D721Med (cell line): ENCODE measurements at regions not wholly inside any gene's neighbourhood (a gene's known extent, or its start where the extent isn't known, plus 50 kb on each side); places are given as distances from the start of the nearest gene placed in this dataset.

ENCODE experiments used
- DNase-seq: peaks from one replicate; pipeline ENCODE4 v3.0.0; 2011; ENCODE audit warnings: low spot score; ENCODE audit not compliant: insufficient read length
- FAIRE-seq: peaks from 2 replicates; lab custom pipeline; 2011; peaks lifted over from hg19 to GRCh38; lab: Jason Lieb, UNC
- TF ChIP-seq, protein P1 (sequence below): IDR thresholded peaks from 2 replicates; pipeline ENCODE4 v1.5.1; 2012; ENCODE audit warnings: mild to moderate bottlenecking, control low read depth; ENCODE audit not compliant: insufficient read depth; ENCODE audit errors: missing control alignments

- FAIRE-seq, result no peak
- no peak for DNase-seq
- TF ChIP-seq, protein P1, sequence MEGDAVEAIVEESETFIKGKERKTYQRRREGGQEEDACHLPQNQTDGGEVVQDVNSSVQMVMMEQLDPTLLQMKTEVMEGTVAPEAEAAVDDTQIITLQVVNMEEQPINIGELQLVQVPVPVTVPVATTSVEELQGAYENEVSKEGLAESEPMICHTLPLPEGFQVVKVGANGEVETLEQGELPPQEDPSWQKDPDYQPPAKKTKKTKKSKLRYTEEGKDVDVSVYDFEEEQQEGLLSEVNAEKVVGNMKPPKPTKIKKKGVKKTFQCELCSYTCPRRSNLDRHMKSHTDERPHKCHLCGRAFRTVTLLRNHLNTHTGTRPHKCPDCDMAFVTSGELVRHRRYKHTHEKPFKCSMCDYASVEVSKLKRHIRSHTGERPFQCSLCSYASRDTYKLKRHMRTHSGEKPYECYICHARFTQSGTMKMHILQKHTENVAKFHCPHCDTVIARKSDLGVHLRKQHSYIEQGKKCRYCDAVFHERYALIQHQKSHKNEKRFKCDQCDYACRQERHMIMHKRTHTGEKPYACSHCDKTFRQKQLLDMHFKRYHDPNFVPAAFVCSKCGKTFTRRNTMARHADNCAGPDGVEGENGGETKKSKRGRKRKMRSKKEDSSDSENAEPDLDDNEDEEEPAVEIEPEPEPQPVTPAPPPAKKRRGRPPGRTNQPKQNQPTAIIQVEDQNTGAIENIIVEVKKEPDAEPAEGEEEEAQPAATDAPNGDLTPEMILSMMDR, result no peak
Measured at GRCh38 chr11:31912808-31913207, 101.7 kb upstream of the PAX6 start.

DNA sequence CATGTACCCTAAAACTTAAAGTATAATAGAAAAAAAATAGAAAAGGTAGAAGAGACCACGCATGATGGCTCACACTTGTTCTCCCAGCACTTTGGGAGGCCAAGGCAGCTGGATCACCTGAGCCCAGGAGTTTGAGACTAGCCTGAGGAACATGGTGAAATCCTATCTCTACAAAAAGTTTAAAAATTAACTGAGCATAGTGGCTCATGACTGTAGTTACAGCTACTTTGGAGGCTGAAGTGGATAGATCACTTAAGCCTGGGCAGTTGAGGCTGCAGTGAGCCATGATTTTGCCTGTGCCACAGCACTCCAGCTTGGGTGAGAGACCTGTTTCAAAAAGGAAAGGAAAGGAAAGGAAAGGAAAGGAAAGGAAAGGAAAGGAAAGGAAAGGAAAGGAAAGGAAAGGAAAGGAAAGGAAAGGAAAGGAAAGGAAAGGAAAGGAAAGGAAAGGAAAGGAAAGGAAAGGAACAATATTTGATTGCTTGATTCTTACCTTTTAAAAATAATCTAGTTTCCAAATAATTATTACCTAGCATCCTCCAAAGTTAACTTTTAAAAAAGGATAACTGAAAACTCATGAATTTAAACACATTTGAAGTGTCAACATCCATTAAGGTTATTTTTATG lies 99.9 kb upstream of the PAX6 start:
- DNase-seq (no peak), FAIRE-seq (no peak)
- TF ChIP-seq, protein P1, result no peak

GRCh38 chr11:31903225-31904074 lies 92.3 kb upstream of the PAX6 start:
- TF ChIP-seq, protein P1, result no peak
- FAIRE-seq, result no peak
- no peak for DNase-seq

GRCh38 chr11:31902706-31903105 lies 91.6 kb upstream of the PAX6 start:
- FAIRE-seq (no peak), DNase-seq (no peak)
- TF ChIP-seq, protein P1, result no peak

GRCh38 chr11:31895926-31896325 lies 84.8 kb upstream of the PAX6 start:
- TF ChIP-seq, protein P1, result no peak
- no peak for FAIRE-seq

DNA sequence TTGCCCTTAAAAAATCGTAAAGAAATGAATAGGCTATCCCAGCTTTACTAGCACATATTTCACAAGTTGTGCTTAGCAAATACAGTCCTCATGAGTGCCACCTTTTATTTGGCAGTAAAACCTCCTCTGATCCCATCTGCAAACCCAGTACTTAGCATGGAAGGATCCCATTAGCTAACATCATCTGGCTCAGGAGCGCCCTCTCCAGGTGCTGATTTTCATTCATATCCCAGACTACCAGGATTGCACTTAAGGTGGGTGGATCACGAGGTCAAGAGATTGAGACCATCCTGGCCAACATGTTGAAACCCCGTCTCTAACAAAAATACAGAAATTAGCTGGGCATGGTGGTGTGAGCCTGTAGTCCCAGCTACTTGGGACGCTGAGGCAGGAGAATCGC lies 76.1 kb upstream of the PAX6 start:
- TF ChIP-seq, protein P1, result peak; percentile 23
- FAIRE-seq, result no peak
- no peak for DNase-seq

More at GRCh38 chr11:31895926-31896325, 84.8 kb upstream of the PAX6 start:
- DNase-seq, result no peak

DNA sequence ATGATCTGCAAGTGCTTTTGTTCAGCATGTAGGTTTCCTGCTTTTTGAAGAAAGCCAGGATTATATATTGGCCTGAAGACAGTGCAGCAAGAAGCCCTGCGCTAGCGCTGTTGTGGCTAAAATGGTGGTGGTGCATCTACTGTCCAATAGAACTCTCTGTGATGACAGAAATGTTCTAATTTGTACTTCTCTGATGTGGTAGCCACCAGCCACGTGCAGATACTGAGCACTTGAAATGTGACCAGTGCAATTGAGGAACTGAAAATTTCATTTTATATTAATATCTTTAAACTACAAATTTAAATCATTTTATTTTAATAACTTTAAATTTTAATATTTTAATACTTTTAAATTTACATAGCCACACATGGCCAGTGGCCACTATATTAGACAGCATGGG lies 73.0 kb upstream of the PAX6 start:
- TF ChIP-seq, protein P1, result no peak
- FAIRE-seq (no peak), DNase-seq (no peak)
